Upper lobe of left lung (tissue), 6 donors: ENCODE measurements at regions not wholly inside any gene's neighbourhood (a gene's known extent, or its start where the extent isn't known, plus 50 kb on each side); places are given as distances from the start of the nearest gene placed in this dataset.
A peak's percentile ranks its signal among the peaks of the same experiment; 100 is the strongest.

Experiments used
- ATAC-seq, 2 donors: fragments of 200-7000 bp; cut with Tn5 transposase; one replicate each; pipeline ENCODE4 v1.9.1; 2022; ENCODE audit warnings: mild to moderate bottlenecking in 2 of 2, moderate library complexity in 2 of 2; ENCODE audit not compliant: low FRiP score in 2 of 2
- DNase-seq, 2 donors: peaks; one replicate each; pipeline ENCODE4 v3.0.0-alpha.2; 2019 to 2020
- H3K27ac ChIP-seq, 4 donors: fragments of 200-600 bp; sonication (generic); one replicate each; pipeline ENCODE4 v1.5.1; 2016 to 2019
- H3K27me3 ChIP-seq, 4 donors: fragments of 200-600 bp; sonication (generic); one replicate each; pipeline ENCODE4 v1.5.1; 2017 to 2019
- H3K36me3 ChIP-seq, 4 donors: fragments of 200-600 bp; sonication (generic); one replicate each; pipeline ENCODE4 v1.5.1; 2016 to 2019
- H3K4me1 ChIP-seq, 4 donors: fragments of 200-600 bp; sonication (generic); one replicate each; pipeline ENCODE4 v1.5.1; 2018 to 2019
- H3K4me3 ChIP-seq, 4 donors: fragments of 200-600 bp; sonication (generic); one replicate each; pipeline ENCODE4 v1.5.1; 2017 to 2019; ENCODE audit warnings: mild to moderate bottlenecking in 2 of 4, moderate library complexity in 1 of 4
- H3K9me3 ChIP-seq, 4 donors: fragments of 200-600 bp; sonication (generic); one replicate each; pipeline ENCODE4 v1.5.1; 2018 to 2019
- EP300 ChIP-seq, 4 donors: sonication (generic); formaldehyde crosslinking; IDR thresholded peaks; one replicate each; pipeline ENCODE4 v1.5.1; 2017; ENCODE audit warnings: antibody characterized with exemption in 4 of 4, control low read depth in 2 of 4
- POLR2A ChIP-seq, 4 donors: fragments of 450-650 bp; IDR thresholded peaks; one replicate each; pipeline ENCODE4 v1.5.1; 2016 to 2017; ENCODE audit warnings: antibody characterized with exemption in 4 of 4, mild to moderate bottlenecking in 2 of 4
- POLR2AphosphoS5 ChIP-seq, 2 donors: sonication (generic); formaldehyde crosslinking; IDR thresholded peaks; one replicate each; pipeline ENCODE4 v1.5.1; 2017; ENCODE audit warnings: antibody characterized with exemption in 2 of 2
- WGBS, 2 donors: methylation state at CpG; one replicate each; pipeline ENCODE4 v1.1.5; 2017 to 2018; 5-methylcytosine and 5-hydroxymethylcytosine counted together
- TF ChIP-seq, protein P1 (sequence below), 6 experiments: fragments of 450-650 bp in 4 of 6; fragments of 200-600 bp in 2 of 6; sonication (generic) in 2 of 6; IDR thresholded peaks; one replicate each; pipeline ENCODE4 v1.5.1; 2016 to 2019; ENCODE audit warnings: antibody characterized with exemption in 6 of 6
- donor health status: DM: no; HTN: no; CAD: no; lungs with moderate emphysema.
- donor health status: DM: no; HTN: yes; CAD: no; lungs with severe emphysema.

DNA sequence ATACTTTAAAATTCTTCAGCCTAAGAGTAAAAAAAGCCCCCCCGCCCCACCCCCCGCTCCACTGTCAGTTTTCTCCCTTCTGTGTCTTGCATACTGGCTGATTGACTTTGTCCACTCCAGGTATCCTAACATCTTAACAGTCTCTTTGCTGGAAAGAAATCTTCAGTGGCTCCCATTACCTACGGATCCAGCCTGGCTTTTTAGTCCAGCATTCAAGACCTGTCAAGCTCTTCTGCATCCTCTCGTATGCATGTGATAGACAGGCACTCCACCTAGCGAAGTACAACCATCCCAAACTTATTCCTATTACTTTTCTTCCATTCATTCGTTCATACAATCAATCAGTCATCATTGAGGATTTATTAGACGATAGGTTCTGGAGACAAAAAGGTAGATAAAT is 288.1 kb downstream of the MYCN start:
- 85 to 88% methylated on average over 7 of the region's 7 CpGs for WGBS, 2 donors
- no peaks in the 10 kb centered on the region for H3K36me3 ChIP-seq
- no peaks in the 10 kb centered on the region for H3K4me1 ChIP-seq
- no peaks in the 10 kb centered on the region for H3K27me3 ChIP-seq
- no peak for TF ChIP-seq POLR2AphosphoS5 (IDR thresholded peaks at IDR 0.05)
- no peak for TF ChIP-seq POLR2A (IDR thresholded peaks at IDR 0.05)
- TF ChIP-seq, protein P1, sequence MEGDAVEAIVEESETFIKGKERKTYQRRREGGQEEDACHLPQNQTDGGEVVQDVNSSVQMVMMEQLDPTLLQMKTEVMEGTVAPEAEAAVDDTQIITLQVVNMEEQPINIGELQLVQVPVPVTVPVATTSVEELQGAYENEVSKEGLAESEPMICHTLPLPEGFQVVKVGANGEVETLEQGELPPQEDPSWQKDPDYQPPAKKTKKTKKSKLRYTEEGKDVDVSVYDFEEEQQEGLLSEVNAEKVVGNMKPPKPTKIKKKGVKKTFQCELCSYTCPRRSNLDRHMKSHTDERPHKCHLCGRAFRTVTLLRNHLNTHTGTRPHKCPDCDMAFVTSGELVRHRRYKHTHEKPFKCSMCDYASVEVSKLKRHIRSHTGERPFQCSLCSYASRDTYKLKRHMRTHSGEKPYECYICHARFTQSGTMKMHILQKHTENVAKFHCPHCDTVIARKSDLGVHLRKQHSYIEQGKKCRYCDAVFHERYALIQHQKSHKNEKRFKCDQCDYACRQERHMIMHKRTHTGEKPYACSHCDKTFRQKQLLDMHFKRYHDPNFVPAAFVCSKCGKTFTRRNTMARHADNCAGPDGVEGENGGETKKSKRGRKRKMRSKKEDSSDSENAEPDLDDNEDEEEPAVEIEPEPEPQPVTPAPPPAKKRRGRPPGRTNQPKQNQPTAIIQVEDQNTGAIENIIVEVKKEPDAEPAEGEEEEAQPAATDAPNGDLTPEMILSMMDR (IDR thresholded peaks at IDR 0.05) = no peak
- no peak for TF ChIP-seq EP300 (IDR thresholded peaks at IDR 0.05)
- DNase-seq (peak in 1 of 2 donors; percentile 3), ATAC-seq (no peak)
- no peaks in the 10 kb centered on the region for H3K9me3 ChIP-seq
- H3K4me3 ChIP-seq = no peak overlapping the region
- H3K27ac ChIP-seq = no peak overlapping the region

DNA sequence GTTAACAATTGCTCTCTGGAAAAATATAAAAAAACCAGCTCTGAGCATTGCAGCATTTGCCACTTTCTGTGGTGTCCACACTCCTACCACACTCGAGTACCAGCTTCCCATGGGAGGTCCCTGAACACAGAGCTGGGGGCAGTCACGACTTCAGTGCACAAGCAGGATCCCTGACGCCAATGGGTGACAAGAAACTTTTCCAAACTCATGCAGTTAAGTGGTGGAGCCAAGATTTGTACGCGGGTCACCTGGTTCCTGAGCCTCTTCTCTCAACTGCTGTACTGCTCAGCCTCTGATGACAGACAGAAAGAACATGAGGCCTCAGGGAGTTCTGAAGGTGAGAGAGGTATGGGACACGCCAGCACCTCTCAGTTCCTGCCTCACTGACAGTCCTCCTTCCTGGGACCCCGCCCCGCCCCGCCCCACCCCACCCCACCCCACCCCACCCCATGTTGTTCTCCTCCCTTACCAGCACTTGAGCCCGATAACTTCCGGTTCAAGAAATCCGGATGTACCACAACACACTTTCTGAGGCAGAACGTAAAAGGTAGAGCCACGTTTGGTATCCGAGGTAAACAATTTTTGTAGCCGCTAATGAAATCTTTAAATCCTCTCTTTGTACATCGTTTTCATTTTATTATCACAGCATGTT is 287.6 kb downstream of the MYCN start:
- Histone ChIP-seq H3K9me3 (no peaks in the 10 kb centered on the region), H3K4me1 (no peaks in the 10 kb centered on the region), H3K4me3 (no peak overlapping the region), H3K36me3 (no peaks in the 10 kb centered on the region), H3K27me3 (no peaks in the 10 kb centered on the region), H3K27ac (no peak overlapping the region)
- no peak for ATAC-seq
- no peak for TF ChIP-seq EP300 (IDR thresholded peaks at IDR 0.05)
- no peak for TF ChIP-seq POLR2AphosphoS5 (IDR thresholded peaks at IDR 0.05)
- TF ChIP-seq POLR2A (IDR thresholded peaks at IDR 0.05) = no peak
- TF ChIP-seq, protein P1 (IDR thresholded peaks at IDR 0.05) = no peak
- no peak for DNase-seq
- 67 to 74% methylated on average over 14 to 17 of the region's 17 CpGs for WGBS, 2 donors

DNA sequence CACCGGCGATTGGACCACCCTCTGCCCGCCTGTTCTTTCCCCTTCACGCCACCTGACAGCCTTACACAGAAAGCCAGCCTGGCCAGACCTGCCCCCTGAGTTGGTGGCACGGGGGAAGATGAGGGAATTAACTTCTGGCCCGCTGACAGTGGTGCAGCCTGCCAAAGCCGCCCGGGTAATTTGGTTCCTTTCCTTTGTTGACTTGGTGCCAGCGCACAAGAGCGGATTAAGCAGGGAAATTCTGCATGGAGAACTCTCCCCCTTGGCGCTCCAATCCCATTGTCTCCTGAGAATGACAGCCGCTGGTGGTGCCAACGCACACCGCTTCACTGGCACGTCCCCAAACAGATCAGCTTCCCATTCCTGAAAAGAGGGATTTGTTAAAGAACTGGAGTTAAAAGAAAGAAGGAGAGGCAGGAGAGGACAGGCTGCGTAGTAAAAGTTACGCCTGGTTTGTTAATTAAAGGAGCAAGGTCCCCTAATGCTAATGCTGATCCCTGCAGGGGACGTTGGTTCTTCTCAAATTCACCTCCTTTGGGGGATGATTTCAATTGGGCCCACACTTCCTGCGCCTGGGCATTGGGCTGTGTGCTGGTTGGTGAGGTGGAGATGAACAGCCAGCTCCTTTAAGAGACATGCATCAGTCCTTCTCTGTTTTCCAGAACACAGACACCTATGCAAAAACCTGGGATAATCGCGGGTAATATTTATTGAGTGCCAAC is 286.8 kb downstream of the MYCN start:
- TF ChIP-seq EP300 (IDR thresholded peaks at IDR 0.05) (no peak), POLR2AphosphoS5 (IDR thresholded peaks at IDR 0.05) (no peak), POLR2A (IDR thresholded peaks at IDR 0.05) (no peak)
- TF ChIP-seq, protein P1 (IDR thresholded peaks at IDR 0.05) = no peak
- peak in 1 of 2 donors; percentile 33 for DNase-seq
- no peak overlapping the region for H3K27ac ChIP-seq
- H3K4me3 ChIP-seq = no peak overlapping the region
- no peaks in the 10 kb centered on the region for H3K9me3 ChIP-seq
- H3K36me3 ChIP-seq = no peaks in the 10 kb centered on the region
- no peaks in the 10 kb centered on the region for H3K4me1 ChIP-seq
- WGBS, 2 donors = 55 to 64% methylated on average over 17 to 21 of the region's 21 CpGs
- H3K27me3 ChIP-seq = no peaks in the 10 kb centered on the region
- ATAC-seq = no peak

DNA sequence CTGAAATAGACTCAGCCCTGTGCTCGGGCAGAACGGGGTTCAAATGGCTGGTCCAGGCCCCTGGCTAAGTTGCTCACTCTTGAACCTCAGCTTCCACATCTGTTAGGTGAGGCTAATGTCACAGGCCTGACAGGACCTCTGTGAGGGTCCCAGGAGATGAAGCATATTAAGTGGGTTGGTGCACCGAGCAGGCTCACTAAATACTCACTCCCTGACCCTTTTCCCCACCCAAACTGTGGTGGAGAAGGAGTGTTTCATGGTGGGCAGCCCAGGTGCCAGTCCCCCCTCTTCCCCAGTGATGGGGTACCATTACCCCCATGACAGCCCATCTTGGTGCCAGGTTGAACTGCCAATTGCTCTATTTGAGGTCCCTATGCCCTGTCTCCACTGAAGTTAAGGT is 286.0 kb downstream of the MYCN start:
- TF ChIP-seq, protein P1 (IDR thresholded peaks at IDR 0.05) = no peak
- no peak for TF ChIP-seq POLR2AphosphoS5 (IDR thresholded peaks at IDR 0.05)
- TF ChIP-seq EP300 (IDR thresholded peaks at IDR 0.05) = no peak
- no peak for TF ChIP-seq POLR2A (IDR thresholded peaks at IDR 0.05)
- Histone ChIP-seq H3K36me3 (no peaks in the 10 kb centered on the region), H3K27me3 (no peaks in the 10 kb centered on the region), H3K4me3 (no peak overlapping the region), H3K27ac (no peak overlapping the region), H3K4me1 (no peaks in the 10 kb centered on the region), H3K9me3 (no peaks in the 10 kb centered on the region)
- no peak for DNase-seq
- peak; percentile 8 to 44 for ATAC-seq
- 80 to 86% methylated on average over 2 to 3 of the region's 3 CpGs for WGBS, 2 donors
